ENCODE measurements at regions not wholly inside any gene's neighbourhood (a gene's known extent, or its start where the extent isn't known, plus 50 kb on each side); places are given as distances from the start of the nearest gene placed in this dataset.

DNA sequence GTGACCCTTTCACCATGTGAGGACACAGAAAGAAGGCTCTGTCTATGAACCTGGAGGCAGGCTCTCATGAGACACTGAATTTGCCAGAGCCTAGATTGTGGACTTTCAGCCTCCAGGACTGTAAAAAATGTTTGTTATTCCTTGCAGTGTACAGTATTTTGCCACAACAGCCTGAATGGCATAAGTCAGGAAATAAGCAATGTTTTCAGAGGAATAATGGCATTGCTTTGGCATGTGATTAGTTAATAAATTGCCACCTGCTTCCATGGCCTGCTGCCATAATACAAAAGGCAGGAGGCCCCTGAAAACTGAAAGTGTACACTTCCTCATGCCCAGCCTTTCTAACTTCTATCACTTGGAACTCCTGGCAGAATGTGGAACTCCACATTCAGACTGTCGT is 408.1 kb downstream of the GADD45G start:
- TF ChIP-seq, protein P1, sequence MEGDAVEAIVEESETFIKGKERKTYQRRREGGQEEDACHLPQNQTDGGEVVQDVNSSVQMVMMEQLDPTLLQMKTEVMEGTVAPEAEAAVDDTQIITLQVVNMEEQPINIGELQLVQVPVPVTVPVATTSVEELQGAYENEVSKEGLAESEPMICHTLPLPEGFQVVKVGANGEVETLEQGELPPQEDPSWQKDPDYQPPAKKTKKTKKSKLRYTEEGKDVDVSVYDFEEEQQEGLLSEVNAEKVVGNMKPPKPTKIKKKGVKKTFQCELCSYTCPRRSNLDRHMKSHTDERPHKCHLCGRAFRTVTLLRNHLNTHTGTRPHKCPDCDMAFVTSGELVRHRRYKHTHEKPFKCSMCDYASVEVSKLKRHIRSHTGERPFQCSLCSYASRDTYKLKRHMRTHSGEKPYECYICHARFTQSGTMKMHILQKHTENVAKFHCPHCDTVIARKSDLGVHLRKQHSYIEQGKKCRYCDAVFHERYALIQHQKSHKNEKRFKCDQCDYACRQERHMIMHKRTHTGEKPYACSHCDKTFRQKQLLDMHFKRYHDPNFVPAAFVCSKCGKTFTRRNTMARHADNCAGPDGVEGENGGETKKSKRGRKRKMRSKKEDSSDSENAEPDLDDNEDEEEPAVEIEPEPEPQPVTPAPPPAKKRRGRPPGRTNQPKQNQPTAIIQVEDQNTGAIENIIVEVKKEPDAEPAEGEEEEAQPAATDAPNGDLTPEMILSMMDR (tag by site-specific recombination; IDR thresholded peaks at IDR 0.05) = no peak
- TF ChIP-seq, protein P2, sequence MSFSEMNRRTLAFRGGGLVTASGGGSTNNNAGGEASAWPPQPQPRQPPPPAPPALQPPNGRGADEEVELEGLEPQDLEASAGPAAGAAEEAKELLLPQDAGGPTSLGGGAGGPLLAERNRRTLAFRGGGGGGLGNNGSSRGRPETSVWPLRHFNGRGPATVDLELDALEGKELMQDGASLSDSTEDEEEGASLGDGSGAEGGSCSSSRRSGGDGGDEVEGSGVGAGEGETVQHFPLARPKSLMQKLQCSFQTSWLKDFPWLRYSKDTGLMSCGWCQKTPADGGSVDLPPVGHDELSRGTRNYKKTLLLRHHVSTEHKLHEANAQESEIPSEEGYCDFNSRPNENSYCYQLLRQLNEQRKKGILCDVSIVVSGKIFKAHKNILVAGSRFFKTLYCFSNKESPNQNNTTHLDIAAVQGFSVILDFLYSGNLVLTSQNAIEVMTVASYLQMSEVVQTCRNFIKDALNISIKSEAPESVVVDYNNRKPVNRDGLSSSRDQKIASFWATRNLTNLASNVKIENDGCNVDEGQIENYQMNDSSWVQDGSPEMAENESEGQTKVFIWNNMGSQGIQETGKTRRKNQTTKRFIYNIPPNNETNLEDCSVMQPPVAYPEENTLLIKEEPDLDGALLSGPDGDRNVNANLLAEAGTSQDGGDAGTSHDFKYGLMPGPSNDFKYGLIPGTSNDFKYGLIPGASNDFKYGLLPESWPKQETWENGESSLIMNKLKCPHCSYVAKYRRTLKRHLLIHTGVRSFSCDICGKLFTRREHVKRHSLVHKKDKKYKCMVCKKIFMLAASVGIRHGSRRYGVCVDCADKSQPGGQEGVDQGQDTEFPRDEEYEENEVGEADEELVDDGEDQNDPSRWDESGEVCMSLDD (tag by site-specific recombination; IDR thresholded peaks at IDR 0.05) = no peak
- TF ChIP-seq GLIS1 (tag by site-specific recombination; IDR thresholded peaks at IDR 0.05) (no peak), ZNF335 (tag by site-specific recombination; conservative IDR thresholded peaks at IDR 0.05) (no peak), ZNF19 (tag by site-specific recombination; IDR thresholded peaks at IDR 0.05; ENCODE audit: low read depth) (no peak), ZNF549 (tag by site-specific recombination; IDR thresholded peaks at IDR 0.05) (no peak), YY1 (tag by site-specific recombination; IDR thresholded peaks at IDR 0.05) (no peak), ZNF701 (tag by site-specific recombination; IDR thresholded peaks at IDR 0.05) (no peak), ZBTB17 (tag by site-specific recombination; IDR thresholded peaks at IDR 0.05) (no peak), GLI4 (tag by site-specific recombination; IDR thresholded peaks at IDR 0.05) (no peak), ZNF658 (tag by site-specific recombination; IDR thresholded peaks at IDR 0.05) (no peak)
- TF ChIP-seq, protein P3, sequence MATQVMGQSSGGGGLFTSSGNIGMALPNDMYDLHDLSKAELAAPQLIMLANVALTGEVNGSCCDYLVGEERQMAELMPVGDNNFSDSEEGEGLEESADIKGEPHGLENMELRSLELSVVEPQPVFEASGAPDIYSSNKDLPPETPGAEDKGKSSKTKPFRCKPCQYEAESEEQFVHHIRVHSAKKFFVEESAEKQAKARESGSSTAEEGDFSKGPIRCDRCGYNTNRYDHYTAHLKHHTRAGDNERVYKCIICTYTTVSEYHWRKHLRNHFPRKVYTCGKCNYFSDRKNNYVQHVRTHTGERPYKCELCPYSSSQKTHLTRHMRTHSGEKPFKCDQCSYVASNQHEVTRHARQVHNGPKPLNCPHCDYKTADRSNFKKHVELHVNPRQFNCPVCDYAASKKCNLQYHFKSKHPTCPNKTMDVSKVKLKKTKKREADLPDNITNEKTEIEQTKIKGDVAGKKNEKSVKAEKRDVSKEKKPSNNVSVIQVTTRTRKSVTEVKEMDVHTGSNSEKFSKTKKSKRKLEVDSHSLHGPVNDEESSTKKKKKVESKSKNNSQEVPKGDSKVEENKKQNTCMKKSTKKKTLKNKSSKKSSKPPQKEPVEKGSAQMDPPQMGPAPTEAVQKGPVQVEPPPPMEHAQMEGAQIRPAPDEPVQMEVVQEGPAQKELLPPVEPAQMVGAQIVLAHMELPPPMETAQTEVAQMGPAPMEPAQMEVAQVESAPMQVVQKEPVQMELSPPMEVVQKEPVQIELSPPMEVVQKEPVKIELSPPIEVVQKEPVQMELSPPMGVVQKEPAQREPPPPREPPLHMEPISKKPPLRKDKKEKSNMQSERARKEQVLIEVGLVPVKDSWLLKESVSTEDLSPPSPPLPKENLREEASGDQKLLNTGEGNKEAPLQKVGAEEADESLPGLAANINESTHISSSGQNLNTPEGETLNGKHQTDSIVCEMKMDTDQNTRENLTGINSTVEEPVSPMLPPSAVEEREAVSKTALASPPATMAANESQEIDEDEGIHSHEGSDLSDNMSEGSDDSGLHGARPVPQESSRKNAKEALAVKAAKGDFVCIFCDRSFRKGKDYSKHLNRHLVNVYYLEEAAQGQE (tag by site-specific recombination; IDR thresholded peaks at IDR 0.05) = no peak
